ENCODE measurements at regions not wholly inside any gene's neighbourhood (a gene's known extent, or its start where the extent isn't known, plus 50 kb on each side); places are given as distances from the start of the nearest gene placed in this dataset.

DNA sequence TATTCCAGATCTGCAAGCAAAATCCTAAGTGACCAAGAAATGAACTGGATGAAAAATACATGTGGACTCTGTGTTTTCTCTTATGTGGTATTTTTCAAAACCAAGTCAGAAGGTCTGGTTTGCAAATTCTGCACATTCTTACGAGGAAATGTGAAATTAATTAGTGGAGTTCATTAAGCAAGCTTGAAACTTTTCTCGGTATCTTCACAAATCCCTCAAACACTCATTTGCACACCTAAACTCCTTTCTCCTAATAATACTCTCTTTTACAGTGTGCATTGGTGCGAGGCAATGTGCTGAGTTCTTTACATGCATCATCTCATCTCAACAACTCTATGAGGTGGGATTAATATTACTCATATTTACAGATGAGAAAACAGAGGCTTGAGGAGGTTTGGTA, 82.1 kb downstream of the MTERF1 start:
- Histone ChIP-seq H3K9me3 (no peaks in the 10 kb centered on the region), H3K4me1 (no peaks in the 10 kb centered on the region), H3K27ac (replicated peaks in 1 of 4) (no peak overlapping the region), H3K36me3 (no peaks in the 10 kb centered on the region), H3K4me3 (no peak overlapping the region), H3K27me3 (no peaks in the 10 kb centered on the region)
- intact Hi-C loops (cut with DNase I) = no loop called here
- TF ChIP-seq POLR2AphosphoS5 (IDR thresholded peaks at IDR 0.05) = no peak
- TF ChIP-seq CTCF (IDR thresholded peaks at IDR 0.05) = no peak
- TF ChIP-seq EP300 (IDR thresholded peaks at IDR 0.05) = no peak
- TF ChIP-seq POLR2A (IDR thresholded peaks at IDR 0.05; ENCODE audit: low read depth) = no peak
- 87% methylated on average over 3 of the region's 3 CpGs for WGBS
- DNase-seq (ENCODE audit: extremely low spot score) = no peak

GRCh38 chr7:91800389-91800788, 80.1 kb downstream of the MTERF1 start:
- Histone ChIP-seq H3K27me3 (no peaks in the 10 kb centered on the region), H3K4me3 (no peak overlapping the region), H3K9me3 (no peaks in the 10 kb centered on the region), H3K4me1 (no peaks in the 10 kb centered on the region), H3K27ac (replicated peaks in 1 of 4) (no peak overlapping the region), H3K36me3 (no peaks in the 10 kb centered on the region)
- WGBS = 89% methylated on average over 3 of the region's 9 CpGs
- intact Hi-C loops (cut with DNase I) = no loop called here
- no peak for DNase-seq (ENCODE audit: extremely low spot score)
- TF ChIP-seq POLR2A (IDR thresholded peaks at IDR 0.05; ENCODE audit: low read depth) (no peak), CTCF (IDR thresholded peaks at IDR 0.05) (no peak), EP300 (IDR thresholded peaks at IDR 0.05) (no peak), POLR2AphosphoS5 (IDR thresholded peaks at IDR 0.05) (no peak)

DNA sequence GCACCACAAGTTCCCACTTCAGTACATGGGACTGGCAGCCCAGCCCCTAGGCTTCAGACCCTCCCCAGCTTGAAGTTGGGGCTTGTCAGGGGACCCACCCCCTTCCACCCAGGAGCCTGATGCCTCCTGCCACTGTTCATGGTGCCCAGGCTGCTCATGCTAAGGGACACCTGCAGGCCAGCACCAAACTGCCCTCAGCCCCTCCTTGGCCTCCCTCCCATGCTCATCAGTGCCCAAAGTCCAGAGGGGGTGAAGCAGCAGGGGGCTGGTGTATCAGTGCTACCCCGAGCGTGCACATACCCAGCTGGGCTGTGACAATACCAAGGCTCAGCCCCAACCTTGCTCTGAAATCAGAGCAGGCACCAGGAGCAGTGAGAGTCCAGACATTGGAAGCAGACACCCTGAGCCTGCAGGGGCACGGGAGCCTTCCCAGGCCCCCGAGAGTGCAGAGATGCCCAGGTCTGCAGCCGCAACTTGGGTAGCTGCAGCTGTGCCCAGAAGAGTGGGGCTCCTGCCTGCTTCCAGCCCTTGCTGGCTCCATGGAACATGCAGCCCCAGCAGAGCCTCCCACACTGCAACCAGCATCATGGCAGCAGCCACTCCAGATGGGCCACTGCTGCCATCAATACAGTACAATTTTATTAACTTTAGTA, 79.0 kb downstream of the MTERF1 start:
- Histone ChIP-seq H3K4me1 (no peaks in the 10 kb centered on the region), H3K4me3 (no peak overlapping the region), H3K36me3 (no peaks in the 10 kb centered on the region), H3K9me3 (no peaks in the 10 kb centered on the region), H3K27ac (replicated peaks in 1 of 4) (no peak overlapping the region), H3K27me3 (no peaks in the 10 kb centered on the region)
- TF ChIP-seq POLR2A (IDR thresholded peaks at IDR 0.05; ENCODE audit: low read depth) (no peak), POLR2AphosphoS5 (IDR thresholded peaks at IDR 0.05) (no peak), EP300 (IDR thresholded peaks at IDR 0.05) (no peak), CTCF (IDR thresholded peaks at IDR 0.05) (no peak)
- DNase-seq (ENCODE audit: extremely low spot score) = no peak
- no CpG with 5 or more reads among the region's 5 CpGs for WGBS
- intact Hi-C loops (cut with DNase I) = no loop called here

GRCh38 chr7:91811236-91811635, 69.3 kb downstream of the MTERF1 start:
- TF ChIP-seq CTCF (IDR thresholded peaks at IDR 0.05) = no peak
- no peak for TF ChIP-seq POLR2AphosphoS5 (IDR thresholded peaks at IDR 0.05)
- no peak for TF ChIP-seq POLR2A (IDR thresholded peaks at IDR 0.05; ENCODE audit: low read depth)
- no peak for TF ChIP-seq EP300 (IDR thresholded peaks at IDR 0.05)
- no peak for DNase-seq (ENCODE audit: extremely low spot score)
- Histone ChIP-seq H3K27me3 (no peaks in the 10 kb centered on the region), H3K36me3 (no peaks in the 10 kb centered on the region), H3K27ac (replicated peaks in 1 of 4) (no peak overlapping the region), H3K9me3 (no peaks in the 10 kb centered on the region), H3K4me1 (no peaks in the 10 kb centered on the region), H3K4me3 (no peak overlapping the region)
- intact Hi-C loops (cut with DNase I) = no loop called here
- 51% methylated on average over 3 of the region's 3 CpGs for WGBS

GRCh38 chr7:91811641-91812040, 68.9 kb downstream of the MTERF1 start:
- Histone ChIP-seq H3K9me3 (no peaks in the 10 kb centered on the region), H3K27me3 (no peaks in the 10 kb centered on the region), H3K27ac (replicated peaks in 1 of 4) (no peak overlapping the region), H3K4me1 (no peaks in the 10 kb centered on the region), H3K4me3 (no peak overlapping the region), H3K36me3 (no peaks in the 10 kb centered on the region)
- intact Hi-C loops (cut with DNase I) = no loop called here
- TF ChIP-seq EP300 (IDR thresholded peaks at IDR 0.05) (no peak), POLR2AphosphoS5 (IDR thresholded peaks at IDR 0.05) (no peak)
- DNase-seq (ENCODE audit: extremely low spot score) = no peak
- 91% methylated on average over 2 of the region's 2 CpGs for WGBS

Measured in esophagus muscularis mucosa (tissue), 4 donors.